Esophagus squamous epithelium (tissue), 4 donors: ENCODE measurements at regions not wholly inside any gene's neighbourhood (a gene's known extent, or its start where the extent isn't known, plus 50 kb on each side); places are given as distances from the start of the nearest gene placed in this dataset.

Experiments used
- CTCF ChIP-seq, 6 experiments: fragments of 450-650 bp in 4 of 6; fragments of 200-600 bp in 2 of 6; sonication (generic) in 2 of 6; IDR thresholded peaks; one replicate each; pipeline ENCODE4 v1.5.1; 2016 to 2019; ENCODE audit warnings: antibody characterized with exemption in 6 of 6, mild to moderate bottlenecking in 4 of 6, moderate library complexity in 4 of 6
- POLR2A ChIP-seq, 4 donors: fragments of 450-650 bp; IDR thresholded peaks; one replicate each; pipeline ENCODE4 v1.6.1; 2017; ENCODE audit warnings: antibody characterized with exemption in 4 of 4, mild to moderate bottlenecking in 4 of 4, moderate library complexity in 3 of 4

GRCh38 chr7:46058086-46058823 is 137.2 kb upstream of the IGFBP3 start:
- TF ChIP-seq CTCF (IDR thresholded peaks at IDR 0.05) (no peak), POLR2A (IDR thresholded peaks at IDR 0.05) (no peak)
